ENCODE measurements at regions not wholly inside any gene's neighbourhood (a gene's known extent, or its start where the extent isn't known, plus 50 kb on each side); places are given as distances from the start of the nearest gene placed in this dataset.

DNA sequence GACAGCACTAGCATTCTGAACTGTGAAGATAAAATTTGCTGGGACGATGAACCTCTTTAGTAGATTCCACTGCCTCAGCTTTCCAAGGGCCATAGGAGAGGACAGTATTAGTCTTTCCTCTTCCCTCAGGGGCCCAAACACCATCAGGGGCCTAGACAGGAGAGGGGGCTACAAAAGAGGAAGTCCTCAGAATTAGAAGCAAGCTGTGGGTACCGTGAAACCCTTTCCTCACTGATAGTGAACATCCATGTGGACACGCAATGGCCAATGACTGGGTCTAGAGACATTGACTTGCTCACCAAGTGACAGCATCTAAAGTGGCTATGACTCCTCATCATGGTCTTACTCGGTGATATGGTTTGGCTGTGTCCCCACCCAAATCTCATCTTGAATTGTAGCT, 68.1 kb upstream of the UST start:
- CTCF ChIA-PET: no interaction called here
- Histone ChIP-seq H3K4me3 (ENCODE audit: low read length) (no peak overlapping the region), H3K9me3 (ENCODE audit: control insufficient read depth in 1 of 2, insufficient read depth in 1 of 2, low read length in 2 of 2) (peaks cover 0 to 5% of the 10 kb centered on the region in 2 experiments), H3K4me1 (ENCODE audit: insufficient read depth, low read length) (no peaks in the 10 kb centered on the region), H3K27me3 (ENCODE audit: control insufficient read depth in 1 of 2, insufficient read depth in 2 of 2, low read length in 2 of 2) (peaks cover 0 to 3% of the 10 kb centered on the region in 2 experiments), H3K27ac (ENCODE audit: low read depth in 1 of 2, low read length in 2 of 2) (no peak overlapping the region), H3K36me3 (ENCODE audit: insufficient read depth, low read length) (no peaks in the 10 kb centered on the region)
- H3K27me3 Mint-ChIP-seq: peaks cover 4% of the 10 kb centered on the region
- no peaks in the 10 kb centered on the region for H3K36me3 Mint-ChIP-seq (ENCODE audit: low read depth)
- ATAC-seq (ENCODE audit: poor library complexity) (no peak), DNase-seq (no peak)
- POLR2A ChIA-PET: no interaction called here
- H3K9me3 Mint-ChIP-seq: peaks cover 2% of the 10 kb centered on the region
- no peak overlapping the region for H3K27ac Mint-ChIP-seq
- no peaks in the 10 kb centered on the region for H3K4me1 Mint-ChIP-seq (ENCODE audit: low read depth)
- no peak overlapping the region for H3K4me3 Mint-ChIP-seq
- intact Hi-C loops (cut with DNase I, micrococcal nuclease): no loop called here
- TF ChIP-seq, protein P1, sequence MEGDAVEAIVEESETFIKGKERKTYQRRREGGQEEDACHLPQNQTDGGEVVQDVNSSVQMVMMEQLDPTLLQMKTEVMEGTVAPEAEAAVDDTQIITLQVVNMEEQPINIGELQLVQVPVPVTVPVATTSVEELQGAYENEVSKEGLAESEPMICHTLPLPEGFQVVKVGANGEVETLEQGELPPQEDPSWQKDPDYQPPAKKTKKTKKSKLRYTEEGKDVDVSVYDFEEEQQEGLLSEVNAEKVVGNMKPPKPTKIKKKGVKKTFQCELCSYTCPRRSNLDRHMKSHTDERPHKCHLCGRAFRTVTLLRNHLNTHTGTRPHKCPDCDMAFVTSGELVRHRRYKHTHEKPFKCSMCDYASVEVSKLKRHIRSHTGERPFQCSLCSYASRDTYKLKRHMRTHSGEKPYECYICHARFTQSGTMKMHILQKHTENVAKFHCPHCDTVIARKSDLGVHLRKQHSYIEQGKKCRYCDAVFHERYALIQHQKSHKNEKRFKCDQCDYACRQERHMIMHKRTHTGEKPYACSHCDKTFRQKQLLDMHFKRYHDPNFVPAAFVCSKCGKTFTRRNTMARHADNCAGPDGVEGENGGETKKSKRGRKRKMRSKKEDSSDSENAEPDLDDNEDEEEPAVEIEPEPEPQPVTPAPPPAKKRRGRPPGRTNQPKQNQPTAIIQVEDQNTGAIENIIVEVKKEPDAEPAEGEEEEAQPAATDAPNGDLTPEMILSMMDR (IDR thresholded peaks at IDR 0.05): no peak

DNA sequence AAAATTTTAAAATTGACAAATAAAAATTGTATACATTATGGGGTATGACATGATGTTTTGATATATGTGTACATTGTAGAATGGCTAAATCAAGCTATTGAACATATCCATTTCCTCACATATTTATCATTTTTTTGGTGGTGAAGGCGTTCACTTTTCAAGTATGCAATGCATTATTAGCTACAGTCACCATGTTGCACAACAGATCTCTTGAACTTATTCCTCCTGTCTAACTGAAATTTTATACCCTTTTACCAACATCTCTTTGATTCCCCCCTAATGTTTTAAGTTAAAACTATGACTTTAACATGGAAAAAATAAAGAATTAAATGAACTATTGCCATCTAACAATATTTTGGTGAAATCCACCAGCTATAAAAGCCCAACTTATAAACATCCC, 65.2 kb upstream of the UST start:
- CTCF ChIA-PET: no interaction called here
- Histone ChIP-seq H3K27me3 (ENCODE audit: control insufficient read depth in 1 of 2, insufficient read depth in 2 of 2, low read length in 2 of 2) (peaks cover 0 to 3% of the 10 kb centered on the region in 2 experiments), H3K4me1 (ENCODE audit: insufficient read depth, low read length) (no peaks in the 10 kb centered on the region), H3K36me3 (ENCODE audit: insufficient read depth, low read length) (no peaks in the 10 kb centered on the region), H3K27ac (ENCODE audit: low read depth in 1 of 2, low read length in 2 of 2) (no peak overlapping the region), H3K4me3 (ENCODE audit: low read length) (no peak overlapping the region), H3K9me3 (ENCODE audit: control insufficient read depth in 1 of 2, insufficient read depth in 1 of 2, low read length in 2 of 2) (no peaks in the 10 kb centered on the region)
- no peak overlapping the region for H3K4me3 Mint-ChIP-seq
- TF ChIP-seq, protein P1 (IDR thresholded peaks at IDR 0.05): no peak
- peaks cover 2% of the 10 kb centered on the region for H3K9me3 Mint-ChIP-seq
- intact Hi-C loops (cut with DNase I, micrococcal nuclease): no loop called here
- no peak overlapping the region for H3K27ac Mint-ChIP-seq
- no peak for DNase-seq
- POLR2A ChIA-PET: no interaction called here
- no peaks in the 10 kb centered on the region for H3K4me1 Mint-ChIP-seq (ENCODE audit: low read depth)
- no peaks in the 10 kb centered on the region for H3K36me3 Mint-ChIP-seq (ENCODE audit: low read depth)
- H3K27me3 Mint-ChIP-seq: peaks cover 5% of the 10 kb centered on the region
- ATAC-seq (ENCODE audit: poor library complexity): no peak

DNA sequence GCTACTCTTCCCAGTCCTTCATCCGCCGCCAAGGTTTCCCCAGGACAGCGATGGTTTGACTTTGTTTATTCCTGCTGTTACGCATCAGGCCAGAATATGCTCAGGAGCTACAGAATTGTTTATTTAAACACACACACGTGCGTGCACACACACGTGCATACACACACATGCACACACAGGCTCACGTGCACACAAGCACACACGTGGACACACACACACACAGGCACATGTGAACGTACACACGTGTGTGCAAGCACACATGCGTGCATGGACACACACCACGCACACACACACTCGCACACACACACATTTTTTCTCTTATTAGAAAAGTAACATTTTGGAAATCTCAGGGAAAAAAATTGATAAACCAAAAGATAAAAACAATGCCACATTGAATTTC, 64.6 kb upstream of the UST start:
- DNase-seq (no peak), ATAC-seq (ENCODE audit: poor library complexity) (no peak)
- POLR2A ChIA-PET: no interaction called here
- Histone ChIP-seq H3K36me3 (ENCODE audit: insufficient read depth, low read length) (no peaks in the 10 kb centered on the region), H3K9me3 (ENCODE audit: control insufficient read depth in 1 of 2, insufficient read depth in 1 of 2, low read length in 2 of 2) (no peaks in the 10 kb centered on the region), H3K27me3 (ENCODE audit: control insufficient read depth in 1 of 2, insufficient read depth in 2 of 2, low read length in 2 of 2) (peaks cover 0 to 3% of the 10 kb centered on the region in 2 experiments), H3K4me3 (ENCODE audit: low read length) (no peak overlapping the region), H3K4me1 (ENCODE audit: insufficient read depth, low read length) (no peaks in the 10 kb centered on the region), H3K27ac (ENCODE audit: low read depth in 1 of 2, low read length in 2 of 2) (no peak overlapping the region)
- CTCF ChIA-PET: no interaction called here
- TF ChIP-seq, protein P1 (IDR thresholded peaks at IDR 0.05): no peak
- Mint-ChIP-seq H3K27me3 (peaks cover 5% of the 10 kb centered on the region), H3K9me3 (peaks cover 2% of the 10 kb centered on the region), H3K4me1 (ENCODE audit: low read depth) (no peaks in the 10 kb centered on the region), H3K4me3 (no peak overlapping the region), H3K27ac (no peak overlapping the region), H3K36me3 (ENCODE audit: low read depth) (no peaks in the 10 kb centered on the region)
- intact Hi-C loops (cut with DNase I, micrococcal nuclease): no loop called here

Measured in CD4-positive, alpha-beta T cell (primary cell).